ENCODE measurements at regions not wholly inside any gene's neighbourhood (a gene's known extent, or its start where the extent isn't known, plus 50 kb on each side); places are given as distances from the start of the nearest gene placed in this dataset.

DNA sequence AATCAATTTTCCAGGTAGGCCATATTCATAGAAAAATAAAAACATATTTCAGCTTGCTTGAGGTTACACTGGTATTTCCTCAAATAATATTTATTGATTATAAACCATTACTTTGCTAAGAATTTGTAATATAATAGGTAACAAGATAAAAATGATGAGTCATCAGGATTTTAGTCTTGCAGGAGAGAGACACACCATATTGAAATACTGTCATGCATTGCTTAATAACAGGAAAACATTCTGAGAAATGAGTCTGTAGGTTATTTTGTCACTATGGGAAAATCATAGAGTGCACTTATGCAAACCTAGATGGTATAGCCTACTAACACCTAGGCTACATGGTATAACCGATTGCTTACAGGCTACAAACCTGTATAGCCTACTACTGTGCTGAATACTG lies 990.5 kb downstream of the OTOL1 start:
- TF ChIP-seq, protein P1, sequence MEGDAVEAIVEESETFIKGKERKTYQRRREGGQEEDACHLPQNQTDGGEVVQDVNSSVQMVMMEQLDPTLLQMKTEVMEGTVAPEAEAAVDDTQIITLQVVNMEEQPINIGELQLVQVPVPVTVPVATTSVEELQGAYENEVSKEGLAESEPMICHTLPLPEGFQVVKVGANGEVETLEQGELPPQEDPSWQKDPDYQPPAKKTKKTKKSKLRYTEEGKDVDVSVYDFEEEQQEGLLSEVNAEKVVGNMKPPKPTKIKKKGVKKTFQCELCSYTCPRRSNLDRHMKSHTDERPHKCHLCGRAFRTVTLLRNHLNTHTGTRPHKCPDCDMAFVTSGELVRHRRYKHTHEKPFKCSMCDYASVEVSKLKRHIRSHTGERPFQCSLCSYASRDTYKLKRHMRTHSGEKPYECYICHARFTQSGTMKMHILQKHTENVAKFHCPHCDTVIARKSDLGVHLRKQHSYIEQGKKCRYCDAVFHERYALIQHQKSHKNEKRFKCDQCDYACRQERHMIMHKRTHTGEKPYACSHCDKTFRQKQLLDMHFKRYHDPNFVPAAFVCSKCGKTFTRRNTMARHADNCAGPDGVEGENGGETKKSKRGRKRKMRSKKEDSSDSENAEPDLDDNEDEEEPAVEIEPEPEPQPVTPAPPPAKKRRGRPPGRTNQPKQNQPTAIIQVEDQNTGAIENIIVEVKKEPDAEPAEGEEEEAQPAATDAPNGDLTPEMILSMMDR (conservative IDR thresholded peaks at IDR 0.05; ENCODE audit: low read depth, low read length), result no peak
- no peak for TF ChIP-seq EZH2 (IDR thresholded peaks at IDR 0.05; ENCODE audit: borderline replicate concordance, low read depth, low read length, poor library complexity, severe bottlenecking)

Data from A673 (cell line).